ENCODE measurements at regions not wholly inside any gene's neighbourhood (a gene's known extent, or its start where the extent isn't known, plus 50 kb on each side); places are given as distances from the start of the nearest gene placed in this dataset.
"Not testable (repeated sequence)": the region's sequence is repeated elsewhere in the genome, so short reads cannot be mapped to it uniquely, and the experiment has no call there.

- no peak for DNase-seq
Observed at GRCh38 chr7:79531905-79532664, 78.6 kb upstream of the MAGI2 start.

GRCh38 chr7:79531116-79531515, 77.6 kb upstream of the MAGI2 start:
- DNase-seq: no peak

GRCh38 chr7:79529881-79530235, 76.4 kb upstream of the MAGI2 start:
- no peak for DNase-seq

- DNase-seq: no peak
Observed at GRCh38 chr7:79529214-79529880, 75.9 kb upstream of the MAGI2 start.

DNA sequence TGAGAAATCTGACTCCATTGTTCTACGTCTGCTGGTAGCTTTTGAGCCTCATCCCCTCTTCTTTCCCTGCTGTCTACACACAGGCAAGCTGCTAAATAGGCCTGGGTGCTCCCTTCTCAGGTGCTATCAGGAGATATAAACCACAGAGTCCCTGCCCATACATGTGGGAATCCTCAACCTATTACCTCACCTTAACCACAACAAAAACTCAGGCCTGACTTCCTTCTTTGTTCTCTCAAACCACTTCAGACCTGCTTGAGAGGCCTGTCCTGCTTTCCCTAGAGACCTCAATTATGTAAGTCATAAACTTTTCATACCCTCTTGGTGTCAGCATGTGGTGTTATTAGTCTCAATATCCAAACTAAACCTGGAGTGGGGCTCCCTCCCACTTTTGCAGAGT, 75.0 kb upstream of the MAGI2 start:
- no peak for DNase-seq

DNA sequence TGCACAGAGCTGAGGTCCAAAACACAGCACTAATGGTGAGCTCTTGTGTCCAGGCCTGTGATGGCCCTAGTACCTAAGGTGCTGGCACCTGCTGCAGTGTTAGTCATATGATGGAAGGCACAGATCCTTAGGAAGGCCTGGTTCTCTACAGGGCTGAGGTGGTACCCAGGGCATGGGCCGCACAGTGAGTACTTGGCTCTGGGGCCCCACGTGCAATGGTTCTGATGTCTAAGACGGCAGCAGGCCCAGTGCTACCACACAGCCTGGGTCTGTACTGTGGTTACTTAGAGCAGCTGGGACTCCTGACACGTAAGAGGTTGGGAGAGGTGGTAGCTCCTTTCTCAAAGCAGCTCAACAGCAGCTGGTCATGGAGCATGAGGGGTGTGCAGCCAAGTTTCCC, 70.6 kb upstream of the MAGI2 start:
- DNase-seq: no peak

DNA sequence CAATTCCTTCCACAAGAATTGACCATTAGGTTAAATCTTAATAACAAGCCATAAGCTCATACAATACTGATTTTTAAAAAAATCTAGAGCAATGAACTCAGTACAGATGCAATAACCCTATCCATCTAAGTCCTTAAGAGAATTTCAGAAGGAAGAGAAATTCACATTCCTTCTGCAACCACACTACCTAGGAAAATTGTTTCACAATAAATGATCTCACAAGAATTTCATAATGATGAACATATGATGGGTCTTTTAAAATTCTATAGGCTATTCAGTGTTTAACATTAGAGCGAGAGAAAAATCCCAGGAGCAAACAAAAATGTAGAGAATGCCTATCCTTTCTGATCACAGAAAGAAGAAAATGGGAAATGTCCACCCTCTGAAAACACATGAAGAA, 70.0 kb upstream of the MAGI2 start:
- no peak for DNase-seq

DNA sequence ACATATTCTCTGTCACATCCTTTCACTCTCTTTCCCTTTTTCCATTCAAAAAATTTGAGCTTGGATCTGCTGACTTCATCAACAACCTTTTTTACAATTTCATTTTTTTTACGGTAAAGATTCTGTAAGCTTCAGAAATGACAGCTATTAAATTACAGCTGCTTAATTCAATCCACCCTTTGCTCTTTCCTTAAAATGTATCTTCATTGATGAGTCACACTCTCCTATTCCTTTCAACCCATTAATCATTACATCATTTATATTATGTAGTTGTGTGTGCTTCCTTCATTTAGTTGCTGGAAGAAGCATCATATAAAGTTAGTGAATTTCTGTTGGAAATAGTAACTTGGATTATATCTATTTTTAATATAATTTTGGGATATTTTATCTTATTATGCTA, 67.1 kb upstream of the MAGI2 start:
- no peak for DNase-seq

DNA sequence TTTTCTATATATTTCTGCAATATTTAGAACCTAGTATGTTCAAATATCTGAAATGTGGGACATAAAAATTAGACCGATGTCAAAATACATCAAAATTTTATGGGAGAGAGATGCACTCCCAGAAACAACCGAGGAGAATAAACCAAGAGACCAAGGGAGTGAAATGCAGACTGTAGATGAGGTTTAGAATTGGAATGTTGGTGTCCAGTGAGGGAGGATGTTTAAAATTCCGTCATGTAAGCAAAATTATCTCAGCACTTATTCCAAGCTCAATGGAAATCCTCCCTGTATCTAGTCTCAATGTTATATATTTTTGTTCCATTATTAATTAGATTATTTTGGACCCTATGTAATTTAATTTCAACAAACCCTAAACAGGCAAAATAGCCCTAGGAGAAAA, 61.9 kb upstream of the MAGI2 start:
- no peak for DNase-seq

DNA sequence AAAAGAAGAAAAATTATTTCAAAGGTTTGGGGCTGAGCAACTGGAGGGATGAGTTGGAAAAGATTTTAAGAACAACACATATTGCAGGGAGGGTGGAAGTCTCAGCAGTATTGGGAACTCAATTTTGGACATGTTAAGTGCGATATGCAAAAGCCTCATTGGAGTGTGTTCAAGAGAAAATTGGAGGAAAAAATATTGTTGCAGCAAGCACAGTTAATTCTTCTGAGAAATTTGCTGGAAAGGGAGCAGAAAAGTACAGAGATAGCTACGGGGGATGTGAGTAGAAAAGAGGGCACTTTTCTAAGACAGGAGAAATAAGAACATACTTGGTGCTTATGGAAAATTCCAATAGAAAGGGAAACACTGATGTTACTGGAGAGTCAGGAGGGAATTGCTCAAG, 59.8 kb upstream of the MAGI2 start:
- DNase-seq: no peak

- no peak for DNase-seq
Observed at GRCh38 chr7:79512261-79512660, 58.8 kb upstream of the MAGI2 start.

GRCh38 chr7:79511056-79511455, 57.6 kb upstream of the MAGI2 start:
- DNase-seq: not testable (repeated sequence)

DNA sequence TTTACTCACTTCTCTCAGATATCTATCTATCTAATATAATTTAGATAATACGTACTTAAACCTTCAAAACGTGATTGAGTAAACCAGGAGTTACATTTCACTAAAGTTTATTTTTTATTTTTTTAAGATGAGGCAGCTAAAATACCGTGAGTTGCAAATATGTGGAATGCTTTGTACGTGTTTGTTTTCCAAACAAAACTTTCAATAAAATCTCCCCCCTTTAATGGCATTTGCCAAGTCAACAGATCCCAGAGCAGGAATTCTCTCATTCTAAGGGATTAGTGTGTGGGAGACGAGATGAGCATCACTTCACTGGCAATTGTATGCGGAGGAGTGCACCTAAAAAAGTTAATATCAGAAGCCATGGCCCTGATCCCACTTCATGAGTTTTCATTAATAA, 53.7 kb upstream of the MAGI2 start:
- DNase-seq: no peak

GRCh38 chr7:79506481-79506880, 53.0 kb upstream of the MAGI2 start:
- DNase-seq: no peak

GRCh38 chr7:79504607-79505389, 51.3 kb upstream of the MAGI2 start:
- DNase-seq: no peak

Measured in CD4-positive, alpha-beta T cell treated with Interleukin-4 for 4 hours (primary cell).